ENCODE measurements at regions not wholly inside any gene's neighbourhood (a gene's known extent, or its start where the extent isn't known, plus 50 kb on each side); places are given as distances from the start of the nearest gene placed in this dataset.

DNA sequence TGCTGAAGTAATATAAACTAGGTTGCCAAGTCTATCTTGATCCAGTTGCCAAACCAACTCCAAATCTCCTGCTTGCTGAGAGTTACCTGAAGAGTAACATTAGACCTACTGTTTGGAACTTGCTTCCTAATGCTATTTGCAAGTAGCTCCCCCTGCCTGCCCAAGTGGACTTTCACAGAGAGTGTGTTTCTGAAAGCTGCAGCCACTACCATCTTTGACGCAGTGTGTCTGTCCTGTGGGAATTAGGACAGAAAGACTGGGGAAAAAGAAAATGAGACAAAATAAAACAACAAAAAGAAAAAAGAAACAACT lies 195.0 kb upstream of the HS3ST1 start:
- Histone ChIP-seq H3K9me3 (no peaks in the 10 kb centered on the region), H3K4me3 (no peak overlapping the region), H3K27me3 (no peaks in the 10 kb centered on the region), H3K36me3 (no peaks in the 10 kb centered on the region), H3K27ac (no peak overlapping the region), H3K4me1 (peaks cover 3 to 38% (median 10%) of the 10 kb centered on the region in 4 donors)
- in situ Hi-C loops (cut with MboI; ENCODE audit: low pct_ligation_motif_present in 1 of 4, low pct_unique_long_range_greater_than_20kb in 1 of 4, low sequenced_read_pairs in 3 of 4) (loop anchor here in 1 of 4 donors (25.0 kb wide), 1 partner anchor 89 kb away; no protein-coding TSS in a partner anchor), intact Hi-C loops (cut with DNase I; ENCODE audit: low total_unique reads) (no loop called here)
- WGBS, 2 donors (ENCODE audit: low coverage in 1 of 2): 46 to 50% methylated on average over 1 of the region's 1 CpG
- DNase-seq: peak; percentile 71
- TF ChIP-seq CTCF (IDR thresholded peaks at IDR 0.05) (peak; percentile 18 to 61 (median 41)), EP300 (IDR thresholded peaks at IDR 0.05; ENCODE audit: low read depth) (no peak)

DNA sequence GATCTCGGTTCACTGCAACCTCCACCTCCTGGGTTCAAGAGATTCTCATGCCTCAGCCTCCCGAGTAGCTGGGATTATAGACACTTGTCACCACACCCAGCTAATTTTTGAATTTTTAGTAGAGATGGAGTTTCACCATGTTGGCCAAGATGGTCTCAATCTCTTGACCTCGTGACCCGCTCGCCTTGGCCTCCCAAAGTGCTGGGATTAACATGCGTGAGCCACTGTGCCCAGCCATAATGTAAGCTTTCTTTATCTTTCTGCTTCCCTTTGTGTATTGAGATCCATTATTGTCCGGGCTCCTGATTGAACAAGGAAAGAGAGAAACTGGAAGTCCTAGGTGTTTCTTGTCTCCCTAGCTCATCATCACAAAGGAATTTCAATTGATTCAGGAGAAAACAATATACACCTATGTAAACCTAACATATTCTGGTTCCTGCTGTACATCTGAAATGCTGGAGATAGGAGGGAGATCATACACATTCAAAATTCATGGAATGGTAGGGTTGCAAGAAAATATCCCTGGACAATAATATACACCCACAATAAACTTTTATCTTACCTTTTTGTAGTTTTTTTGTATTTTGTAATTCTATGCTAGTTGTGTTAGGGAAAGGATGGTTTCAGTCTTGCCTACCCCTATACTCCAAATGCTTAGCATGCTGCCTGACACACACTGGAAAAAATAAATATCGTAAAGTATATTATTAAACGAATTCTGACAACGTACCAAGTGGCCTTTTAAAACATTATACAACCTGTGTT lies 194.4 kb upstream of the HS3ST1 start:
- in situ Hi-C loops (cut with MboI; ENCODE audit: low pct_ligation_motif_present in 1 of 4, low pct_unique_long_range_greater_than_20kb in 1 of 4, low sequenced_read_pairs in 3 of 4) (loop anchor here in 1 of 4 donors (25.0 kb wide), 1 partner anchor 89 kb away; no protein-coding TSS in a partner anchor), intact Hi-C loops (cut with DNase I; ENCODE audit: low total_unique reads) (no loop called here)
- H3K4me1 ChIP-seq: peaks cover 3 to 39% (median 12%) of the 10 kb centered on the region in 4 donors
- no peak overlapping the region for H3K4me3 ChIP-seq
- TF ChIP-seq POLR2AphosphoS5 (IDR thresholded peaks at IDR 0.05) (no peak), POLR2A (IDR thresholded peaks at IDR 0.05) (no peak), EP300 (IDR thresholded peaks at IDR 0.05; ENCODE audit: low read depth) (no peak), CTCF (IDR thresholded peaks at IDR 0.05) (no peak)
- no peaks in the 10 kb centered on the region for H3K27me3 ChIP-seq
- no peaks in the 10 kb centered on the region for H3K9me3 ChIP-seq
- no peaks in the 10 kb centered on the region for H3K36me3 ChIP-seq
- no peak for DNase-seq
- 44 to 79% methylated on average over 3 to 10 of the region's 10 CpGs for WGBS, 2 donors (ENCODE audit: low coverage in 1 of 2)
- no peak overlapping the region for H3K27ac ChIP-seq

GRCh38 chr4:11620861-11621260 lies 192.2 kb upstream of the HS3ST1 start:
- Histone ChIP-seq H3K27me3 (no peaks in the 10 kb centered on the region), H3K9me3 (no peaks in the 10 kb centered on the region), H3K36me3 (no peaks in the 10 kb centered on the region), H3K4me3 (no peak overlapping the region), H3K27ac (no peak overlapping the region), H3K4me1 (peaks cover 0 to 34% (median 15%) of the 10 kb centered on the region in 4 donors)
- TF ChIP-seq EP300 (IDR thresholded peaks at IDR 0.05; ENCODE audit: low read depth): no peak
- no peak for TF ChIP-seq CTCF (IDR thresholded peaks at IDR 0.05)
- TF ChIP-seq POLR2AphosphoS5 (IDR thresholded peaks at IDR 0.05): no peak
- TF ChIP-seq POLR2A (IDR thresholded peaks at IDR 0.05): no peak
- DNase-seq: no peak
- in situ Hi-C loops (cut with MboI; ENCODE audit: low pct_ligation_motif_present in 1 of 4, low pct_unique_long_range_greater_than_20kb in 1 of 4, low sequenced_read_pairs in 3 of 4) (loop anchor here in 1 of 4 donors (25.0 kb wide), 1 partner anchor 91 kb away; no protein-coding TSS in a partner anchor), intact Hi-C loops (cut with DNase I; ENCODE audit: low total_unique reads) (no loop called here)
- 31 to 35% methylated on average over 1 to 2 of the region's 2 CpGs for WGBS, 2 donors (ENCODE audit: low coverage in 1 of 2)

DNA sequence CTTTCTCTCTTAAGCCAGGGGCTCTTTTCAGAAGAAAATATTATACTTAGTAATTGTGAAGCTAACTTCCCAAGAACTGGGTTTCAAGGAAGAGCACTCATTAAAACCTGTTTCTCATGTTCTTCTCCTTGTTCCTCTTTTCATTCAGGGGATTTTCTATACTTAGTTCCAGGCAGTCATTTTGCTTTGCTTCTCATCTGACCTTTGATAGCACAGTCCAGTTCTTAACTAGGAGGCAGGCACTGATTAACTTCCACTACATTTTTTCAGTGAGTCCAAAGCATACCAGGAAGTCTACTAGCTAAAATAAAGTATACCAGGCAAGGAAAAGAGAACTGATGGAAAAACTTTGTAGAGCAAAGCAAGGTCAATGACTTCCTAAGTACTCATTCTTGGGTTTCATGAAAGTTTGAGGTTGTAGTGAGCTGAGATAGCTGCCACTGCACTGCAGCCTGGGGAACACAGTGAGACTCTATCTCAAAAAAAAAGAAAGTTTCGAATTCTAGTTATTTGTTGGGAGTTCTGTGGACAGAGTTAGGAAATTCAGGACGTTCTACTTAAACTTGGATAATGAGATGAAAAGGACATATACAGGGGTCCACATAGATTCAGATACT lies 190.1 kb upstream of the HS3ST1 start:
- H3K9me3 ChIP-seq: no peaks in the 10 kb centered on the region
- H3K4me1 ChIP-seq: peaks cover 0 to 27% (median 14%) of the 10 kb centered on the region in 4 donors
- intact Hi-C loops (cut with DNase I; ENCODE audit: low total_unique reads): loop anchor here (1.0 kb wide), 1 partner anchor 25 kb away; no protein-coding TSS in a partner anchor
- no peak for DNase-seq
- in situ Hi-C loops (cut with MboI; ENCODE audit: low pct_ligation_motif_present in 1 of 4, low pct_unique_long_range_greater_than_20kb in 1 of 4, low sequenced_read_pairs in 3 of 4): loop anchor here in 1 of 4 donors (25.0 kb wide), 1 partner anchor 94 kb away; no protein-coding TSS in a partner anchor
- TF ChIP-seq POLR2A (IDR thresholded peaks at IDR 0.05) (no peak), EP300 (IDR thresholded peaks at IDR 0.05; ENCODE audit: low read depth) (no peak), CTCF (IDR thresholded peaks at IDR 0.05) (no peak), POLR2AphosphoS5 (IDR thresholded peaks at IDR 0.05) (no peak)
- H3K4me3 ChIP-seq: no peak overlapping the region
- H3K36me3 ChIP-seq: no peaks in the 10 kb centered on the region
- H3K27ac ChIP-seq: peak overlapping the region; percentile 43 to 75 (median 62)
- H3K27me3 ChIP-seq: no peaks in the 10 kb centered on the region
- WGBS, 2 donors (ENCODE audit: low coverage in 1 of 2): 40% methylated on average over 2 of the region's 2 CpGs; no CpG with 5 or more reads in 1 of the 2 donors

All from transverse colon (tissue), 4 donors.